T47D (cell line): ENCODE measurements at regions not wholly inside any gene's neighbourhood (a gene's known extent, or its start where the extent isn't known, plus 50 kb on each side); places are given as distances from the start of the nearest gene placed in this dataset.
A peak's percentile ranks its signal among the peaks of the same experiment; 100 is the strongest.

Experiments used
- DNase-seq, 2 experiments: peaks; one replicate each; pipeline versions ENCODE4 v3.0.0 to v3.0.0-alpha.2; 2011 to 2012; ENCODE audit warnings: low read depth in 1 of 2, low spot score in 1 of 2
- JUND ChIP-seq: IDR thresholded peaks from 2 replicates; pipeline ENCODE4 v1.6.1; 2012; ENCODE audit warnings: low read depth
- in situ Hi-C: cut with HindIII; loops from 2 replicates; pipeline ENCODE4 v1.10.0; 2016; ENCODE audit warnings: low sequenced_read_pairs, low pct_unique_long_range_greater_than_20kb

DNA sequence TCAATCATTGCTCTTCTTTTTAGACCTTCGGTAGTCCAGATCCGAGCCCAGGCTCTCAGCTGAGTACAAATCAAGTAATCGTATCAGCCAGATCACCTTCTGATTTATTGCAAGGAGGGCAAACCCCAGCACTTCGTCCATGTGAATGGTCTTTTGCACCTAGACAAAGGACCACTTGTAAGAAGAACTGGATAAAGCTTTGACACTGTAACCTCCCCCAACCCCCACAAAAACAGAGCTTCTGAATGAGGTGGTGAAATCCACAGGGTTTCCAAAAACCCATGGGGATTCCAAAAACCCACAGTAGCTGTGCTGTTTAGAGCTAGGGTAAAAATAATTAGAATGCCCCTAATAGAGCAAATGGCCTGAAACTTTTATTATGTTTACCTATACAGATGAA, 148.8 kb upstream of the ODAD2 start:
- TF ChIP-seq JUND = no peak
- in situ Hi-C loops = no loop called here
- no peak for DNase-seq

DNA sequence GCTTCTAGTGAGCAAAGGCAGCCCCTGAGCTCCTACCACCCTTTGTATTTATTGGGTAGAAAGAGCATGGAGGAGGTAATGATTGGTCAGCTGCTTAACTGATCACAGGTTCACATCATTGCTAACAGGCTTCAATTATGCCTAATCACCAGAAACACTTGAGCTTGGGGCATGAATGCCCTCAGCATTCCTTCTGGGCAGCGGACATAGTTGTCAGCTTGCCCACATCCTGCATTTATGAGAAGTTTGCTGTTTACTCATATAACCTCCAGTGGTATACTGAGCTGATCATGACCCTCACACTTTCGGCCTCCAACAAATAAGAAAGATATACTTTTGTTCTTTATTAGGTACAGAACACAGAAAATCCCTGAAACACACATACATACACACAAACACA, 140.3 kb upstream of the ODAD2 start:
- in situ Hi-C loops = no loop called here
- no peak for DNase-seq
- no peak for TF ChIP-seq JUND

DNA sequence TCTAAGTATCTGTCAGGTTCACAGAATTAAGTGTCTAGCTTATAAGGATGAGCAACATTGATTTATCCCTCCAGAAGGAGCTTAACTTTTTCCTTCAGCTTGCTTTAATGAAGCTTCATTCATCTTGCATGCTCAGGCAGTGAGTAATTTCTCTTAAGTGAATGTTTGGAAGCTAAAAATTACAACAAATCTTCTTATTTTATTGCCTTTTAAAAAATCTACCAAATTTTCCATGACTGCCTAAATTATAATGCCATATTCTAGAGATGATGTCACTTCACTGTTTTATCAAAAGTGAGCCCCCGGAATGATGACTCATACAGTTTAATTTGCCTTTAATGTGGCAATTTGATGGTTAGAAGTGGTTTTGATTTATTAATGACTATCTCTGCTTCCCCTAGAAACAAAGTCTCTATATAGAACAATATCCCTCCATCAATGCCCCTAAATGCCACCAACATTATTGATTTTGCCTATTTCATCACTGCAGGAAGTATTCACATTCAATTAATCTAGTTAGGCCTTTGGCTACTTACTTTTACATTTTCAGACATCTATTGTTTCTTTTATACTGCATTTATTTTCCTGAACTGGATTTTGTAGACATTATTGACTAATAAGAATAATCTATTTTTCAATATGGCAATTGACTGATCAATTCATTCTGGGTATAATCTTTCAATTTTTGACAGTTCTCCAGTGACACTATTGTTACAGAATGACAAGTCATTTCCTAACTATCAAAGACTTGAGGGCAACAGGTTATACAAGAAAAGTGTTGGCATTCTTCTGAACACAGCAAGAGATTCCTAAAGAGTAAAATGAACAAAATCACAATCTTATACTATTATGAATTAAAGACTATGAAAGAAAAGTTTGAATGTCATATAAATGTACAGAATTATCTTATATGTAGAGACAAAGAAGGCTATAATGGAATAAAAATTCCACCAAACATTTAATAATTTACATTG, 139.3 kb upstream of the ODAD2 start:
- in situ Hi-C loops = no loop called here
- DNase-seq = no peak
- TF ChIP-seq JUND = no peak

DNA sequence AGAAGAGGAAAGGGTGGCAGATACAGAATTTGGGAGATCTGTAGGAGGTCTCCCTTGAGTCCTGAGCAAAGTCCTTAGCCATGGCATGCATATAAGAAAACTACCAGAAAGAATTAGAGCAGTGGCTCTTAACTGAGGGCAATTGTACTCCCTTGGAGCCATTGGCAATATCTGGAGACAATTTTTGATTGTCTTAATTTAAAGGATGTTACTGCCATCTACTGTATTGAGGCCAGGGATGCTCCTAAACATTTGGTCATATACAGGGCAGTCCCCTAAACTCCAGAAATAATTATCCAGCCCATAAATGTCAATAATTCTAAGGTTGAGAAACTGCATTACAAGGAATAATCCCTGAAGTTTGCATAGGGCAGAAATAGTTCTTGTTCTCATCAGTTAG, 136.4 kb upstream of the ODAD2 start:
- DNase-seq = no peak
- in situ Hi-C loops = no loop called here
- no peak for TF ChIP-seq JUND

DNA sequence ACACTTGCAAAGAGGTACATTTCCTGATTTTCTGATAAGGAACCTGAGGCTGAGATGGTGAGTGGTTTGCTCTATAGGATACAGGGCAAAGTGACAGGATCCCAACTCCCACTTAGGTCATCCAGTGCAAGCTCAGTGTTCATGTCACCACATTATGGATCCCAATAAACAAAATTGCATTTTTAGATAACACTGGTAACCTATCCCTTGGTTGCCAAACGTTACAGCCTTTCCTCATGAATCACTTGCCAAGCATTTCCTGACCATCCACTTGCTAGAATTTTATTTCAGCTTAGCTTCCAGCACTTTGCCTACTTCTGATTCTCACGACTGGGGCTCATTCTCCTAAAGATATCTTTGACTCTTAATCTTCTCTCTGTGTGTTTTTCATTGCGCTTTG, 131.4 kb upstream of the ODAD2 start:
- no peak for DNase-seq
- no peak for TF ChIP-seq JUND
- in situ Hi-C loops = no loop called here

DNA sequence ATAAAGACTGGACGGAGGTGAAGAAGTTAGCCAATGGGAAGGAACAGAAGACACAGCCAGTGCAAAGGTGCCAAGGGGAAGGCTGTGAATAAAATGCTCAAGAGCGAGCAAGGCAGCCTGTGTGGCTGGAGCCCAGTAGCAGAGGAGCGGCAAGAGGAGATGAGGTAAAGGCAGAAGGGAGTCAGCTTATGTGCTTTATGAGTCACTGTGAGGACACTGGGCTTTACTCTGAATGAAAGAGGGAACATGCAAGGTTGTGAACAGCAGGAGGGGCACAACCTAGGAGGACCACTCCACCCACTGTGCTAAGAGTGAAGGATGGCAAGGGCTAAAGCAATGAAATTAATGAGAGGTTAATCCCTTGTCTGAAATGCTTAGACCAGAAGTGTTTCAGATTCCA, 129.0 kb upstream of the ODAD2 start:
- DNase-seq = no peak
- in situ Hi-C loops = no loop called here
- no peak for TF ChIP-seq JUND

DNA sequence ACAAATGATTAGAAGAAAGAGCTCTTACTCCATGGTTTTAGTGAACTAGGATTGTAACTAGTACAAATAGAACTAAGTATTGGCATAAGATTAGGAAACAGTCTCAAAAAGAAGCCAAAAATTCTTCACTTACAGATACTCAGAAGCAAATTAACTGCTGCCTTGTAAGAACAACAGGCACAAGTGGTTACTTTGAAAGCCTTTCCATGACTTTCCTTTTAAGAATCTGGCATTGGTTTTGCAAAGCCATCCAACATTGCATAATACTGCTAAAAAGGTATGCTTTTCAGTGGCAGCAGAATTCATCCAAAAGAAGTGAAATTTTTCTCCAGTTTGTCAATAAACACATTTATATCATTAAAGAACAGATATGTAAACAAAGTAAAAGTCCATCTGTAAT, 126.8 kb upstream of the ODAD2 start:
- in situ Hi-C loops = no loop called here

DNA sequence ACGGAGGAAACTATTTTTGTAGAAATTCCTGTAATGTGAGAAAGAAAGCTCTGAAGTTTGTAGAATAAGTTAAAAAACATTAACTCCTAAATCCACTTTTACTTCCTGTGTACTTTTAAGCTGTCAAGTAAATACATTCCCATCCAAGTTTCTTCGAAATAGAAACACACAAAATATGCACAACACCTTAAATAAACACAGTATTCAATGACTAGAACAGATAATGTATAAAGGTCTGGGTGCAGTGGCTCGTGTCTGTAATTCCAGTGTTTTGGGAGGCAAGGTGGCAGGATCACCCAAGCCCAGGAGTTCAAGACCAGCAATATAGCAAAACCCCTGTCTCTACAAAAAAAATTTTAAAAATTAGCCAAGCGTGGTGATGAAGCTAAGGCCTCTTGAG, 121.9 kb upstream of the ODAD2 start:
- in situ Hi-C loops = no loop called here

More for the DNA sequence above, 126.8 kb upstream of the ODAD2 start:
- DNase-seq = no peak
- no peak for TF ChIP-seq JUND

DNA sequence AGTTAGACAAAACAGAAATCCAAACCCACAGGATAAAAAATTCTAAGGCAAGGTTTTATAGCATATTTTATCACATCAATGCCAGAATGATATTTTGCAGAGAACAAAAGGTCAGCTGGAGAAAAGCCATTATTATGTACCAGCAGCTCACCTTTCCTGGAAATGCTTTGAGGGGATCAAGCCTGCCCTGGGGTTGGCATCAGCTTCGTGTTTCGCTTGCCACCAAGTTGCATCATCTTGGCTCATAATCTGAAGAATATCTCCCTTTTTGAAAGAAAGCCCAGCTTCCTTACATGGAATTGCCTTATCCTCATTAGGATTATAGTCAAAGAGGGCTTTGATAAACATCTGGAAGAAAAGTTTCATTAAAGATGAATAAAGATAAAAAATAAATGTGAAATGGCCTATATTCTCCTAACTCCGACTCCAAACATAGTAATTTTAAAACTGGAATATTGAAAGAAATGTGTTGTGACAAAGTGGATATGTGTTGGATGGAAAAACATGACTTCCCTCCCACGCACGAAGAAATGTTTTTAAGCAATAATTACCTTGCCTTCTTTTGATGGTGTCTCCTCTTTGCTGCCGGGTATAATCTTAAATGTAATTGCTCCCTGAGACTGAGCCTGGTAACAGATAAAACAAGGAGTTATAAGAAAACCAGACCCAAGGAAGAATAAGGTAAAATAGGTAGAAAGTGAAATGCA, 121.3 kb upstream of the ODAD2 start:
- no peak for TF ChIP-seq JUND
- in situ Hi-C loops = no loop called here
- no peak for DNase-seq

More for the DNA sequence above, 121.9 kb upstream of the ODAD2 start:
- no peak for TF ChIP-seq JUND
- DNase-seq = no peak

DNA sequence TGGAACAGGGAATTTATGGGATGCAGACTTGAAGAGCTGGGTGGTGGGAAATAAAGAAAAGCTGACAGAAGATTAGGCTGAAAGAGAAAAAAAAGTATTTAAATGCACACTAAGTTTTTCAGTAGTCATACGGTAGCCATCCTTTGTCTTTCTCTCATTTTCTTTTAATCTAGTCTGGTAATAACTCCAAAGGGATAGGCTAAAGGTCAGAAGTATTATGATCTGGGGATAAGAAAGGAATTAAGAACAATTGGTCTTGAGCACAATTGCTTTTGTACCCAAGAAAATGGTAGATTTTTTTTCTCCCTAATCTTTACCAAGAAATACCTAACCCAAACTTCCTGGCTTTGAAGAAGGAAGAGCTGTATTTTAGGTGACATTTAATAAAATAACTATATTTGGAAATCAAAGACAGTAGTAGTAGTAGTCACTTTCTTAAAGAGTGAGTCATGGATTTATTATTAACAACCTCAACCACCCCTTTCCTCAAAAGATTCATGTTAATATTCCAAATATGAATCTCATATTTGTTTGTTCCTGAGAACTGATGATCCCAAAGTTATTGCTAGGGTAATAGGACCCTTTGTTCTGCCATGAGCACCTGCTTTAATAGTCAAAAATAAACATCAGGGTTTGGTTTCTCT, 120.2 kb upstream of the ODAD2 start:
- TF ChIP-seq JUND = no peak
- in situ Hi-C loops = no loop called here
- DNase-seq = no peak

DNA sequence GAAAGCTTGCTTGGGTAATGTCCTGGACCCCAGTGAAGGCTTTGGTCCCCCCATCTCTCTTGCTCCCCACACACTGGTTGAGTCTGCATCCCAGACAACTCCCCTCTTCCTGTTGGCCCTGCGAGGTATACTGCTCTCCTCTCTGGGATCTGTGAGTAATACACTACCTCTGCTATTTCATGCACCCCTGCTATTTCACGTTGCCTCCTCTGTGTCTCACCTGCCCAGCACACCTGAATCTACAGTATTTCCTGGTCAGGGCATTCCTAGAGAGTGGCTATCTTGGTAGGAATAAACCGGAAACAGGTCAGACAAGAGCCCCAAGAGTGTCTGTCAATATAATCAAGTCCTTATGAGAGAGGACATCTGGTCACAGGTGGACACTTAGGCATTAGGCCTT, 114.3 kb upstream of the ODAD2 start:
- DNase-seq = peak in 1 of 2 experiments; percentile 14
- in situ Hi-C loops = no loop called here
- no peak for TF ChIP-seq JUND

DNA sequence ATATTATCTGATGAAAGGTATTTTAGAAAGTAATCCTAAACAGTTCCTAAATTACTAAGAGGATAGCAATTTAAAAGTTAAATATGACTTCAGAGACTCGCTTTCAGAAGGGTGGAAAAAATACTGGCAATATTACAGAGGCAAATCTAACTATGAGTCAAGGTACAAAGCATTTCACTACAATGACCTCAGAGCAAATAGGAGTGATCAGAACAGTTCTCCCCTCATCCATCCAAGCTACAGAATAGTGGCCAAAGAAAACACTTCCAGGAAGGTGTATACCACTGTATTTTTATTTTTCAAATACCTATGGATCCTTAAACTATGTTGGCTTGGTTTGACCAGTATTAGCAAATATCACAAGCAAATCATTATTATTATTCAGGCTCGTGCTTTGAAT, 112.8 kb upstream of the ODAD2 start:
- in situ Hi-C loops = no loop called here
- DNase-seq = no peak
- no peak for TF ChIP-seq JUND

DNA sequence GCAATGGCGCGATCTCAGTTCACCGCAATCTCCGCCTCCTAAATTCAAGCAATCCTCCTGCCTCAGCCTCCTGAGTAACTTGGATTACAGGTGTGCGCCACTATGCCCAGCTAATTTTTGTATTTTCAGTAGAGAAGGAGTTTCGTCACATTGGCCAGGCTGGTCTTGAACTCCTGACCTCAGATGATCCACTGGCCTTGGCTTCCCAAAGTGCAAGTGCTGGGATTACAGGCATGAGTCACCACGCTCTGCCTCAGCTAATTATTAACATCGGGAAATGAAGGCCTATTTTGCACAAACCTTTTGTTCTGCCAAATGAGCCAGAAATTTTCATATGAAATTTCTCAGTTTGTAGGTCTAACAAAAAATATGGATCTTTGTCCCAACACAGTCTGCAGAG, 106.7 kb upstream of the ODAD2 start:
- TF ChIP-seq JUND = no peak
- DNase-seq = no peak
- in situ Hi-C loops = no loop called here
